OCI-LY1 (cell line): ENCODE measurements at regions not wholly inside any gene's neighbourhood (a gene's known extent, or its start where the extent isn't known, plus 50 kb on each side); places are given as distances from the start of the nearest gene placed in this dataset.

ENCODE experiments used
- CTCF ChIP-seq: fragments of 200-600 bp; sonication (generic), shearing (Covaris generic); IDR thresholded peaks from 2 replicates; pipeline ENCODE4 v1.5.1; 2017; ENCODE audit warnings: mild to moderate bottlenecking, antibody characterized with exemption, low read length, moderate library complexity, mixed read lengths
- EZH2 ChIP-seq: fragments of 200-600 bp; sonication (generic), shearing (Covaris generic); IDR thresholded peaks from 2 replicates; pipeline ENCODE4 v1.8.0; 2017; ENCODE audit warnings: borderline replicate concordance, mixed run types, mild to moderate bottlenecking, antibody characterized with exemption, low read length, moderate library complexity, mixed read lengths

DNA sequence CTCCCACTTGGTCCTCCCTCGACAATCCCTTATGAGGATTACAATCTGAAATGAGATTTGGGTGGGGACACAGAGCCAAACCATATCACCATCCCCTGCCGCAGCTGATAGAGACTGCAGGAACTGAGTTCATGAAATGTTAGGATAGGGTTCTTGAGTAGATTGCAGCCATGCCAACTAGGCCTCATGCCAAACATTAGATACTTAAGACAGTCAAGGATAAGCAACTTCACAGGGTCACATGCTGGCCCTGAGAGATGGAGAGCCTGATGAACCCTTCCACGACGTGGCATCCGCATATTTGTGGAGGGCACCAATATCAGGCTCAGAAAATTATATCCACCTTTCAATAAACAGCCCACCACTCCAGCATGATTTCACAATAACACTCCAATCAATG lies 121.3 kb downstream of the ALDH8A1 start:
- TF ChIP-seq CTCF: no peak
- TF ChIP-seq EZH2: no peak
